GM21825 (cell line): ENCODE measurements at regions not wholly inside any gene's neighbourhood (a gene's known extent, or its start where the extent isn't known, plus 50 kb on each side); places are given as distances from the start of the nearest gene placed in this dataset.

Source experiments
- ATAC-seq: cut with Tn5 transposase; IDR thresholded peaks from one replicate; pipeline ENCODE4 v1.9.1; 2021; ENCODE audit warnings: mild to moderate bottlenecking, moderate library complexity; ENCODE audit not compliant: unreplicated experiment

GRCh38 chr4:180640193-180640592, 1603.0 kb upstream of the TENM3 start:
- ATAC-seq, result no peak

DNA sequence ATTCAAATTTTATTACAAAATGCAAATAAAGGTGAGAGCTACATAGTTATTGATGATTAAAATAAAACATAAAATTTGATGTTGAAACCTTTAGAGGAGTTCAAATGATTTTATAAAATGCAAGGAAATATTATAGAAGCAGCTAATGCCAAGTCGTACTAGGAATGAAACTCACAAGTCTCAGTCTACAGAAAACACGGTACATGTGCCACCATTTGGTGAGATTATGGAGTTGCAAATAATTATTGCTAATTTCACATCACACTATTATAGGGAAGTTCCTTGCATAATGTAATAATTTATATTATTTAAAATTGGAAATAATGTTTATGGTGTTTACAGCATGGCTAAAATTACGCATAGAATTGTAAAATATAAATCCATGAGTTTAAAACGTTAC, 1601.7 kb upstream of the TENM3 start:
- ATAC-seq, result no peak

- no peak for ATAC-seq
Measured at GRCh38 chr4:180642732-180643131, 1600.5 kb upstream of the TENM3 start.

- ATAC-seq, result no peak
Measured at GRCh38 chr4:180650273-180650672, 1592.9 kb upstream of the TENM3 start.

DNA sequence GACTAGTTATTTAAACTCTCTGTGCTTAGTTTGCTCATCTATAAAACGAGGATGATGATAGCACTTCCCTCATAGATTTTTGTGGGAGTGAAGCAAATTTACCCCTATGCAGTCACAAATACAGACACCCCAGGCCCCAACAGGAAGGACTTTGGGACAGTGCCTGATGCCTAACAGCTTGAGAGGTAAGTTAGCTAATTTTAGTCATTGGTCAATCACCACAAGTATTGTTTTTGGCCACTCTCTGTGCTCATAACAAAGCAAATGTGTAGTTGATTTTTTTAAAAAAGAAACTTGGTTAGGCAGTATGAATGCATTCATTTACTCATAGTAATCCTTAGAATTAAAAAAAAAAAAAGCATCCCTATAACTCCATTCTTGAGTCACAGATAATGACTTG, 1590.7 kb upstream of the TENM3 start:
- no peak for ATAC-seq

DNA sequence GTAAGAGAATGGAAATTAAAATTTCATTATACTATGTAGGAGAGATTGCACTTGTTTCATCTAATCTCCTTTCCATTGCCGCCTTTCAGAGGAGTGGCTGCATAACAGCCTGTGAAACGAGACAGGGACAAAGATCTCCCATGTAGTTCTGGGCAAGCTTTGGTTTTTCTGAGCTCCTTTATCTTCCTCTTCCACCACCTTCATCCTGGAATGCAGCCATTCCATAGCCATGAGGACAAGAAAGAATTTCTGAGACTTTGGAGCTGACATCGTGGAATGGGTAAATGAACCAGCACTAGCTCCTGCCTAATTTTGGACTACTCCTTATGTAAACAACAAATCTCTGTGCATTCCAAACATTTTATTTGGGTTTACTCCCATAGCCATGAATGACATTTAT, 1587.3 kb upstream of the TENM3 start:
- ATAC-seq, result no peak

DNA sequence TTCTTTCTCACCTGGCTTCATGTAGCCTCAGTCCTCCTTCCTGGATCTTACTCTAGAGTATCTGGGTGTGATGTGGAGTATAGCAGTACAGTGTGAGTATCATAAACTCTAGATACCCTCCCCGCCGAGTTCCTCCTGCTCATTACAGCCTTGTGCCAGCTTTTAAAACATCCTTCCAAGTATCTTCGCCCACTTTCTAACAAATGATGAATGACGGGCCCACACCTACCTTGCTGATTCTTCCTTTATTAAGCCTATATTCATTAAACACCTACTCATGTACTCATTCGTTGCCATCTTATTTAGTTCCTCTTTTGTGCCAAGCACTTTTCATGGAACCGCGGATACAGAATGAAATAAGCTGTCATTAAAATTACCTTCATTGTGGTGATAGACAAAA, 1585.3 kb upstream of the TENM3 start:
- no peak for ATAC-seq

DNA sequence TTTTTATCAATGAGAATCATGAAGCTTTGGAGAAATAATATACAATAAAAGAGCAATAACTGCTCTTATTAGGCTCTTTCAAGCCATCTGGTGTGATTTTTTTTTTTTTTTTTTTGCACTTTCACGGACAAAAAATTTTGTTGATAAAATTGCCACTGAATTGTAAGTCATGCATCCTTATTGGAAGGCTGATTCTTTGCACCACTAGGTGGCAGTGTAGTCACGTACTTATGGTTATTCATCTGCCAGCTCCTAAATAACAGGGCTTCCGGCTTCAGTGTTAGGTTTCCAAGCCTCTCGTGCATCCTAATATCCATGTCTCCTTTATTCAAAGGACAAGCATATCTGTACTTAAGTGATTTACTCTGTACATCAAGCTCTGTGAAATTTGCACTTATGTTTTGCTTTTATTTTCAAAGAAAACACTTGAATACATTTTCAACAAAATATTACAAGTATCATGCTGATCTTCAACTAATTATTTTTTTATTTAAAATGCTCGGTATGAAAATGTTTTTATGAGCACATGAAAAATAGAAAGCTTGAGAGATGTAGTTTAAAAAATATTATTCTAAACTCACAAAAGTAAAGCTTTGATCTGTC, 1578.3 kb upstream of the TENM3 start:
- ATAC-seq, result peak; percentile 94

DNA sequence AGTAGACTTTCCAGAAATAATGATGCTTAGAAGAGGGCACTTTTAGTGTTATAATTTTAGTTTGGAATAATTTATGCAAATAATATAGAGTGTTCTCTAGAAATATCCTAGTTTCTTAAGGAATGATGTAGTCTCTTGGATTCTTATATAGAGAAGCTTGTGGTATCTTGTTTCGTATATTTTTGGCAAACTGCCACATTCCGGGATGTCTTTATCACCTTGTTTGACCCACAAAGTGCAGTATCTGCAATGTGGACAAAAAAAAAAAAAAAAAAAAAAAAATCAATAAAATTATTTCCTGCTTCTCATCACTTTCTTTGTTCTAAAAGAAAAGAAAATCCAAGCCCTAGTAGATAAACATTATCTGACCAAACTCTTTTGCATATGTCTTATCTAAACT, 1577.7 kb upstream of the TENM3 start:
- no peak for ATAC-seq

- peak; percentile 89 for ATAC-seq
Measured at GRCh38 chr4:180665994-180666824, 1577.0 kb upstream of the TENM3 start.

DNA sequence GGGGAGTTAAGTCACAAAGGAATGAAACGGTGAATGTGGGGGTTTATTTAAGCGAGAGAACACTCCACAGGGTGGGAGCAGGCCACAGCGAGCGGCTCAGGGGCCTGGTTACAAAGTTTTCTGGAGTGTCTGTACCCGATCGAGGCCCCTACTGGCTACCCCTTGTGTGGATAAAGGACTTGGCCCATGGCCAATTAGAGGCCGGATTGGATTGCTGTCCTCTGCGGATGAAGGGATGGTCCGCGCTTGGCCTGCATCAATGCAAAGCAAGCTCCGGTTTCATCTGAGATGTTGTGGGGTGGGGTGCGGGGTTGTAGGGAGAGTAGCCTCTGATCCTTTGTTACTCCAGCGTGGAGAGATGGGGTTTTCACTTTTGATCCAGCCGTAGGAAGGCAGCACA, 1574.5 kb upstream of the TENM3 start:
- no peak for ATAC-seq

GRCh38 chr4:180669680-180670079, 1573.5 kb upstream of the TENM3 start:
- no peak for ATAC-seq

DNA sequence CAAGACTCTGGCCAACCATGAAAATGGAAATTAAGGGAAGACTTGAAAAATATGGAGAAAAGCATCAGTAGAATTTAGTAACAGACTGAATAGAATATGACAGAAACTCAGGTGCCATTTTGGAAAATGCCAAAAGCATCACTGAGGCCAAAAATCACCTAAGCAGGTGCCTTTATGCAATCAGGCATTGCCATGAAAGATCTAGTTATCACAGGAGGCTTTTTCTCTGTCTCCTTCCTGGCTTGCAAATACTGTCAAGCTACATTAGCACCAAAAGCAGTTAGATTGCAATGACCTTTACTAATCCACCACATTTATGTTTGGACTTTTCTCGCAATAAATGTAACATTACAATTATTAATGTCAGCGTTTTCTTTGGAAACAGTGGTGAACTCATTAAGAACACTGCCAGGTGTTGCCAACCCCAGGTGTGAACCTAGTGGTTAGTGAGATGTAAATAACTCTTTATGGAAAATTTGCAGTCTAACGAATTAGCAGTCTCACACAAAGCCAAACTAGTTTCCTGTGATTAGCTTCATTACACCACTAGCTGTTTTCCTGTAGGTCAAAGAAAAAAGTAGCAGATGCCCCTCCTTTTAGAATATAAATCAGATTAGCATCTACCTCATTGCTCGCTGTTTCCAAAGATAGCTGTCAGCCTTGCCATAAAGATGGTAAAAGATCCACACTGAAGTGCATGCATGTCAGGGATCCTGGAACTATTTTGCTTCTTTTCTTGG, 1568.4 kb upstream of the TENM3 start:
- no peak for ATAC-seq

- ATAC-seq, result no peak
Measured at GRCh38 chr4:180675359-180675650, 1567.9 kb upstream of the TENM3 start.

DNA sequence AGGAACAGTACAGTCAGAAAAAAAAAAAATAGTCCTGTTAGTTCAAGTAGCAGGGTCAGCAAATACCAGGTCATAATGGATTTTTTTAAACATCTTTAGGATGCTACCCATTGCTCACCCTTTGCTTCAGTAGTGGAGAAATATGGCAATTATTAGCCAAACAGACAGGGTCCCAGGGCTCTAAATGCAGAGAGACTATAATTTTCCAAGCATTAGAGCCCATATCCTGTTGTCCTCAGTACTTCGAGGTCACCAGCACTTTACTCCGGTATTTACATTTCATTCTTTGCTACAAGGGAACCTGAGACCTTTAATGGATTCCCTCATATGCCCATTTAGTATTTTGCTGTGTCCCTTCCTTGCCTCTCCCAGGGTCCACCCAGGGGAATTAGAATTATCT, 1562.9 kb upstream of the TENM3 start:
- no peak for ATAC-seq

GRCh38 chr4:180682776-180683175, 1560.4 kb upstream of the TENM3 start:
- ATAC-seq, result no peak

GRCh38 chr4:180683186-180683585, 1560.0 kb upstream of the TENM3 start:
- no peak for ATAC-seq

- no peak for ATAC-seq
Measured at GRCh38 chr4:180688480-180688879, 1554.7 kb upstream of the TENM3 start.

DNA sequence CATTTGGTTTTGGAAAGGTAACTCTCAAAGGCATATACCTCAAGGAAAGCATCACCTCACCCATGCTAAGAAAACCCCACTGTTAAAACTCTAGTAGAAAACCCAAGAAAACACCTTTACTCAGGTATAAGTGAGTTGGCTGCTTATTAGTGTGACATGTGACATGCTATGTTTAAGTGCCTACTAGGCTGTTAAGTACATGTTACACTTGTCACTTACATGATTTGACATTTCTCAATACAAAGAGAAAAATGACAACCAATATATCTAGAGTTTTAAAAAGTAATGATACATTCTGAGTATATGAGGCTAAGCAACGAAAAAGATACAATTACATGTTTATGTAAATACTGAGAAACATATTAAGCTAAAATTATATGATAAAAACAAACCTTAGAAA, 1548.3 kb upstream of the TENM3 start:
- no peak for ATAC-seq

GRCh38 chr4:180695851-180696250, 1547.4 kb upstream of the TENM3 start:
- ATAC-seq, result no peak

DNA sequence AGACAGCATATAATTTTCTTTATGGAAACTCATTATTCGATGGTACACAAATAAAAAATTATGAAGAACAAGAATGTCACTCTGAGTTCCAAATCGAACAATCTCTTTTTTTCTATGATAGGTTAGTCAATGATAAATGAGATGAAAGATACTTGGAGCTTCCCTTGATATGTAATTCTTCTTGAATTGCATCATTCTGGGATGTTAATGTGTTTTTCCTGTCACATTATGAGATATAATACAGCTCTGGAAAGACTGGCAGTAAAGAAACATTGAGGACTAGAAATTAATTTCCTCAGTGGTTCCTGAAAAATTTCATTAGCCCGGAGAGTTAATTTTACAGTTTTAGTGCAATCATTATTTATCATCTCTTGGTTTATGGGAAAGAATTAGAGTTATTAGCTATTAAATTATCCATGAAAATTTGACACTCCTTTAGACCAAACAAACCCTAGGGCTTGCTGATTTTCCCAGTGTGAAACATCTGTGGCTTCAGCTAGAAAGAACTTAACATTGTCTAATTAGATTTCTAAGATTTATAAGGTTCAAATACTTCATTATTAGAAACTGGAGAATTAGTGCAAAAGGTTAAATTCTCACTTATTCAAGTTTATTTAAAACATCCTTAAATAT, 1546.6 kb upstream of the TENM3 start:
- ATAC-seq, result no peak
